ENCODE measurements at regions not wholly inside any gene's neighbourhood (a gene's known extent, or its start where the extent isn't known, plus 50 kb on each side); places are given as distances from the start of the nearest gene placed in this dataset.

DNA sequence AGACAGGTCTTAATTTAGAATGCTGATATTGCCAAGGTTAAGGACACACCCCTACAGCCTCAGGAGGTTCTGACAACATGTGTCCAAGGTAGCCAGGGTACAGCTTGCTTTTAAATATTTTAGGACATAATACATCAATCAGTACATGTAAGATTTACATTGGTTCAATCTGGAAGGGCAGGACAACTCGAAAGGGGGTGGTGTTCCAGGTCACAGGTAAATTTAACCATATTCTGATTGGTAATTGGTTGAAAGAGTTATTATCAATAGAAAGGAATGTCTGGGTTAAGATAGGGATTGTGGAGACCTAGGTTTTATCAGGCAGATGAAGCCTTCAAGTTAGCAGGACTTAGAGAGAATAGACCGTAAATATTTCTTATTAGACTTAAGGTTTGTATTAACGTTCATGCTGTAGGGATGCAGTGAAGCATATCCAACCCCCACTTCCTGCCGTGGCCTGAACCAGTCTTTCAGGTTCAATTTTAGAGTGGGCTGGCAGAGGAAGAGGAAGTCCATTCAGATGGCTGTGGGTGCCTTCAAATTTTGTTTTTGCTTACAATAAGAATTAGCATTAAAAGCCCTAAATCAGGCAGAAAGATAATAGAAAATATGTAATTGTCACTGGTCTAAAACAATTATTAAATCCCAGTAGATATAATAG, 136.5 kb upstream of the GALNTL6 start:
- no peak overlapping the region for H2AFZ ChIP-seq (ENCODE audit: low read length)
- H4K20me1 ChIP-seq (ENCODE audit: insufficient read depth, low read length) = no peaks in the 10 kb centered on the region
- no peak overlapping the region for H3K4me2 ChIP-seq (ENCODE audit: low read depth, low read length)
- DNase-seq = no peak
- no peaks in the 10 kb centered on the region for H3K9me2 ChIP-seq (replicated peaks; ENCODE audit: insufficient read depth, low read length)
- H3K27me3 ChIP-seq (replicated peaks; ENCODE audit: insufficient read depth, low read length) = no peaks in the 10 kb centered on the region
- H3K27ac ChIP-seq (ENCODE audit: low read length) = no peak overlapping the region
- H3K36me3 ChIP-seq (replicated peaks; ENCODE audit: insufficient read depth, low read length) = no peaks in the 10 kb centered on the region
- H3K4me1 ChIP-seq (ENCODE audit: low read length) = no peaks in the 10 kb centered on the region
- no peak overlapping the region for H3K9ac ChIP-seq (ENCODE audit: low read length)
- H3K79me2 ChIP-seq (ENCODE audit: low read length) = no peaks in the 10 kb centered on the region
- H3K9me3 ChIP-seq (replicated peaks; ENCODE audit: insufficient read depth, low read length) = no peaks in the 10 kb centered on the region
- no peak overlapping the region for H3K4me3 ChIP-seq (ENCODE audit: low read length)
- TF ChIP-seq, protein P1, sequence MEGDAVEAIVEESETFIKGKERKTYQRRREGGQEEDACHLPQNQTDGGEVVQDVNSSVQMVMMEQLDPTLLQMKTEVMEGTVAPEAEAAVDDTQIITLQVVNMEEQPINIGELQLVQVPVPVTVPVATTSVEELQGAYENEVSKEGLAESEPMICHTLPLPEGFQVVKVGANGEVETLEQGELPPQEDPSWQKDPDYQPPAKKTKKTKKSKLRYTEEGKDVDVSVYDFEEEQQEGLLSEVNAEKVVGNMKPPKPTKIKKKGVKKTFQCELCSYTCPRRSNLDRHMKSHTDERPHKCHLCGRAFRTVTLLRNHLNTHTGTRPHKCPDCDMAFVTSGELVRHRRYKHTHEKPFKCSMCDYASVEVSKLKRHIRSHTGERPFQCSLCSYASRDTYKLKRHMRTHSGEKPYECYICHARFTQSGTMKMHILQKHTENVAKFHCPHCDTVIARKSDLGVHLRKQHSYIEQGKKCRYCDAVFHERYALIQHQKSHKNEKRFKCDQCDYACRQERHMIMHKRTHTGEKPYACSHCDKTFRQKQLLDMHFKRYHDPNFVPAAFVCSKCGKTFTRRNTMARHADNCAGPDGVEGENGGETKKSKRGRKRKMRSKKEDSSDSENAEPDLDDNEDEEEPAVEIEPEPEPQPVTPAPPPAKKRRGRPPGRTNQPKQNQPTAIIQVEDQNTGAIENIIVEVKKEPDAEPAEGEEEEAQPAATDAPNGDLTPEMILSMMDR (IDR thresholded peaks at IDR 0.05; ENCODE audit: low read length) = no peak
- TF ChIP-seq EZH2 (optimal IDR thresholded peaks at IDR 0.05; ENCODE audit: low read depth, low read length) = no peak
- TF ChIP-seq EZH2phosphoT487 (IDR thresholded peaks at IDR 0.05; ENCODE audit: low read length) = no peak
- no peaks in the 10 kb centered on the region for H3F3A ChIP-seq (ENCODE audit: insufficient read depth, low read length)

DNA sequence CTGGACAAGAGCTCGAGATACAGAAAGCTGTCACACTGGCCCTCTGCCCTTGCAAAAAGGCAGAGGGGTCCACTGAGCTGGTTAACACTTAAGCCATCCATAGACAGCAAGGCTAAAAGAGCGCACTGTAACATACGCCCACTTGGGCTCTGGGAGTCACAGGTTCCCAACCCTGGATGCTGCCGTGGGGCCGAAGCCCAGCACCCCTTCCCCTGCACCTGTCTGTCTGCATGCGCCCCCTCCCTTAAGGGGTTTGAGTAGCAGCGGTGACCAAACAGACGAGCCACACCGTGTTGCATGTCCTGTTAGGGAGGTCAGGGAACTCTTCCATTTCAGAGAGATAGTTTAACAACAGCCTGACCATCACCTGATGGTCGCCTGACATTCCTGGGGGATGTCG, 138.4 kb upstream of the GALNTL6 start:
- H2AFZ ChIP-seq (ENCODE audit: low read length) = no peak overlapping the region
- no peak overlapping the region for H3K9ac ChIP-seq (ENCODE audit: low read length)
- no peaks in the 10 kb centered on the region for H3K36me3 ChIP-seq (replicated peaks; ENCODE audit: insufficient read depth, low read length)
- H3K4me3 ChIP-seq (ENCODE audit: low read length) = no peak overlapping the region
- H4K20me1 ChIP-seq (ENCODE audit: insufficient read depth, low read length) = no peaks in the 10 kb centered on the region
- H3K27me3 ChIP-seq (replicated peaks; ENCODE audit: insufficient read depth, low read length) = no peaks in the 10 kb centered on the region
- H3K9me3 ChIP-seq (replicated peaks; ENCODE audit: insufficient read depth, low read length) = no peaks in the 10 kb centered on the region
- no peaks in the 10 kb centered on the region for H3K9me2 ChIP-seq (replicated peaks; ENCODE audit: insufficient read depth, low read length)
- no peaks in the 10 kb centered on the region for H3F3A ChIP-seq (ENCODE audit: insufficient read depth, low read length)
- TF ChIP-seq, protein P1 (IDR thresholded peaks at IDR 0.05; ENCODE audit: low read length) = no peak
- TF ChIP-seq EZH2 (optimal IDR thresholded peaks at IDR 0.05; ENCODE audit: low read depth, low read length) (no peak), EZH2phosphoT487 (IDR thresholded peaks at IDR 0.05; ENCODE audit: low read length) (no peak)
- DNase-seq = no peak
- no peak overlapping the region for H3K4me2 ChIP-seq (ENCODE audit: low read depth, low read length)
- H3K4me1 ChIP-seq (ENCODE audit: low read length) = no peaks in the 10 kb centered on the region
- no peak overlapping the region for H3K27ac ChIP-seq (ENCODE audit: low read length)
- H3K79me2 ChIP-seq (ENCODE audit: low read length) = no peaks in the 10 kb centered on the region

- DNase-seq = no peak
Observed at GRCh38 chr4:171668403-171668802, 144.8 kb upstream of the GALNTL6 start.

More at GRCh38 chr4:171668403-171668802, 144.8 kb upstream of the GALNTL6 start:
- Histone ChIP-seq H3K9ac (ENCODE audit: low read length) (no peak overlapping the region), H3K4me2 (ENCODE audit: low read depth, low read length) (no peak overlapping the region), H3K27ac (ENCODE audit: low read length) (no peak overlapping the region), H3F3A (ENCODE audit: insufficient read depth, low read length) (no peaks in the 10 kb centered on the region), H3K4me1 (ENCODE audit: low read length) (no peaks in the 10 kb centered on the region), H3K9me2 (replicated peaks; ENCODE audit: insufficient read depth, low read length) (no peaks in the 10 kb centered on the region), H3K27me3 (replicated peaks; ENCODE audit: insufficient read depth, low read length) (no peaks in the 10 kb centered on the region), H4K20me1 (ENCODE audit: insufficient read depth, low read length) (no peaks in the 10 kb centered on the region), H2AFZ (ENCODE audit: low read length) (no peak overlapping the region), H3K79me2 (ENCODE audit: low read length) (no peaks in the 10 kb centered on the region), H3K9me3 (replicated peaks; ENCODE audit: insufficient read depth, low read length) (no peaks in the 10 kb centered on the region), H3K4me3 (ENCODE audit: low read length) (no peak overlapping the region), H3K36me3 (replicated peaks; ENCODE audit: insufficient read depth, low read length) (no peaks in the 10 kb centered on the region)
- TF ChIP-seq EZH2 (optimal IDR thresholded peaks at IDR 0.05; ENCODE audit: low read depth, low read length) (no peak), EZH2phosphoT487 (IDR thresholded peaks at IDR 0.05; ENCODE audit: low read length) (no peak)
- TF ChIP-seq, protein P1 (IDR thresholded peaks at IDR 0.05; ENCODE audit: low read length) = no peak
